AG09309 (cell line): ENCODE measurements at regions not wholly inside any gene's neighbourhood (a gene's known extent, or its start where the extent isn't known, plus 50 kb on each side); places are given as distances from the start of the nearest gene placed in this dataset.

Source experiments
- DNase-seq: peaks from one replicate; pipeline ENCODE4 v3.0.0-alpha.2; 2010; ENCODE audit warnings: low read depth
- H3K4me3 ChIP-seq: 2 replicates; pipeline ENCODE4 v1.5.1; 2011; ENCODE audit warnings: mild to moderate bottlenecking, low read depth, low read length, moderate library complexity; ENCODE audit not compliant: control insufficient read depth
- CTCF ChIP-seq: IDR thresholded peaks from 2 replicates; pipeline ENCODE4 v1.5.1; 2011; ENCODE audit warnings: mild to moderate bottlenecking, low read depth, low read length, inconsistent platforms; ENCODE audit not compliant: insufficient read depth, control insufficient read depth; ENCODE audit errors: missing control alignments

GRCh38 chr11:131254254-131254653 is 116.2 kb upstream of the NTM start:
- TF ChIP-seq CTCF = no peak

GRCh38 chr11:131274233-131274632 is 96.2 kb upstream of the NTM start:
- DNase-seq = no peak
- TF ChIP-seq CTCF = no peak
- no peak overlapping the region for H3K4me3 ChIP-seq

More at GRCh38 chr11:131254254-131254653, 116.2 kb upstream of the NTM start:
- H3K4me3 ChIP-seq = no peak overlapping the region
- no peak for DNase-seq

DNA sequence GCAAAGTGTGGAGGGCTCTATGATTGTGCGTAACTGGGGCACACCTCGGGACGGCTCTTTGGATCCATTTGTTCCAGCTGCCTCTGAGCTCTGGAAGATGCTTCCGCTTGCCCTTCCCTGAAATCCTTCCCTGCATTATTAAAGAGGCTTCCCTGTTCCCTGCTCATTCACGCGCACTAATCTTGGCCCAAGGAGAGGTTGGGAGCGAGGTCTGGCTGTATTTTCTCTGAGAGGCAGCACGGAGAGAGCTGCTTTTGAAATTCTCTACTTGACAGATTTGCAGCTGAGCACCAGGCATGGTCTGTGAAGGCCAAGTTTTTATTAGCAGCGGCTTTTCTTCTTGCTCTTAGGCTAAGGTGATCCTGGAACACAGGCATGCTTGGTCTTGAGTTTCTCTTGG is 94.8 kb upstream of the NTM start:
- no peak for DNase-seq
- H3K4me3 ChIP-seq = no peak overlapping the region
- no peak for TF ChIP-seq CTCF

DNA sequence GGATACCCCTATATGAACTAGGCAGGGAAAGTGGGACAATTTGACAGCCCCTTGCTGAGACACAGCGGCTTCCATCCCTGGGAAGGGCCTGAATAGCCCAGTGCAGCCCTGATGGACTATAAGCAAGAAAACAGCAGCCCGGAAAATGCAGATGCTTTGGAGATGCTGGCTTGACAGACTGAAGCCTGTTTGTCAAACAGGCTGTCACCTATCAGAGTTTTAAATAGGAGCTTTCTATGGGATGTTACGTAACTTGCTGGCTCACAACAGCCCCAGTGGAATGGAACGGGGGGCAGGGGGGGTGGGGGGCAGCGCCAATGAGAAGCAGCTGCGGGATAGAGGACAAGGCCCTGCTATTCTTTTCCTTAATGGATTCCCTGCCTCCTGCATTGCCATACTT is 91.9 kb upstream of the NTM start:
- no peak for DNase-seq
- no peak overlapping the region for H3K4me3 ChIP-seq
- TF ChIP-seq CTCF = no peak

DNA sequence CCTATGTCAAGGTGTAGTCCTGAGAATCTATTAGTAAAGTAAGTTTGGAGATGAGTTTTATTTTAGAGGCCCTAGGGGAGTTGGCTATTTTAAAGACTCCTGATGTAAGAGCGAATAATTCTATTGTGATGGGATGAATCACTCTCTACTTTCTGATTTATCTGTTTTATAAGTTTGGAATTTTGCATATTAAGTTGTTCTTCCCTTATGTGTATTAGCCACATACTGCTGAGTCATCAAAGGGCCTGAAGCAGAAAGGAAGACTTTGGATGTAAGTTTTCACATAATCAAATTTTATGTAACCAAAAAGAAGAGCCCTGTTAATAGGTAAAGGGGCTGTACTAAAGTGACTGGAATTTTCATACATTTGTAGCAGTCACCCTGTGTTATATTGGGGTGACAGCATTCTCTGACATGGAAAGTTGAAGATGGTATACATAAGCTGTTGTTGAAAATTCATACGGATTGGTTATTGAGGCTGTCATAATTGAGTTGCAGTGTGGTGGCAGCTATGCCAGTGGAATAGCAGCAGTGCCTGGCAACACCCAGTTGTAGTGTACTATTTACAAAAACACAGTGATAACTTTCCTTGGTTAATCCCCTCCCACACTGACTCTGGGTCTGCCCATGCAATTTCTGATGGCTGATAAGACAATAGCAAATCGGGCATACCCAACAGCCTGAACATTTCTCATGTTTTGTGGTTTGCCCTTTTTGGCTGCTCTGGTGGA is 90.6 kb upstream of the NTM start:
- H3K4me3 ChIP-seq = no peak overlapping the region
- no peak for DNase-seq
- TF ChIP-seq CTCF = no peak

- H3K4me3 ChIP-seq = no peak overlapping the region
- DNase-seq = no peak
- no peak for TF ChIP-seq CTCF
Measured at GRCh38 chr11:131281316-131281715, 89.1 kb upstream of the NTM start.

GRCh38 chr11:131284041-131284440 is 86.4 kb upstream of the NTM start:
- no peak for TF ChIP-seq CTCF
- DNase-seq = no peak
- H3K4me3 ChIP-seq = no peak overlapping the region
